WTC11 (cell line): ENCODE measurements at regions not wholly inside any gene's neighbourhood (a gene's known extent, or its start where the extent isn't known, plus 50 kb on each side); places are given as distances from the start of the nearest gene placed in this dataset.

ENCODE experiments used
- ATAC-seq: fragments of 200-7000 bp; cut with Tn5 transposase; 2 replicates; pipeline ENCODE4 v1.10.0; 2021; ENCODE audit warnings: mild to moderate bottlenecking, moderate library complexity
- CTCF ChIA-PET: fragments of 300-600 bp; sonication (Branson Sonifier 250); formaldehyde crosslinking; loops from one replicate; lab custom pipeline; 2021; ENCODE audit warnings: antibody characterized with exemption; lab: Charles Lee
- POLR2A ChIA-PET: fragments of 350-600 bp; sonication (Branson Sonifier 250); formaldehyde crosslinking; loops from one replicate; lab custom pipeline; 2021; ENCODE audit warnings: antibody characterized with exemption; lab: Charles Lee
- DNase-seq: peaks from one replicate; pipeline ENCODE4 v3.0.0; 2021; ENCODE audit warnings: low spot score
- H3K27ac Mint-ChIP-seq: 2 replicates; pipeline ENCODE4 v1.8.0; 2021; ENCODE audit warnings: mixed read lengths
- H3K27me3 Mint-ChIP-seq: 2 replicates; pipeline ENCODE4 v1.8.0; 2021; ENCODE audit warnings: low read depth, mild to moderate bottlenecking, moderate library complexity, mixed read lengths
- H3K36me3 Mint-ChIP-seq: 2 replicates; pipeline ENCODE4 v1.8.0; 2021; ENCODE audit warnings: mixed read lengths
- H3K4me1 Mint-ChIP-seq: 2 replicates; pipeline ENCODE4 v1.8.0; 2022; ENCODE audit warnings: mixed read lengths
- H3K4me3 Mint-ChIP-seq: 2 replicates; pipeline ENCODE4 v1.8.0; 2021; ENCODE audit warnings: mild to moderate bottlenecking, moderate library complexity, mixed read lengths
- H3K9me3 Mint-ChIP-seq: 2 replicates; pipeline ENCODE4 v1.8.0; 2021; ENCODE audit warnings: mixed read lengths
- CDX4 ChIP-seq: fragments of 250-450 bp; sonication (Bioruptor Pico); IDR thresholded peaks from 2 replicates; pipeline ENCODE4 v1.9.0; 2021; ENCODE audit warnings: moderate library complexity, mild to moderate bottlenecking, inconsistent platforms, borderline replicate concordance
- HMGA2 ChIP-seq: fragments of 250-450 bp; sonication (Bioruptor Pico); IDR thresholded peaks from 2 replicates; pipeline ENCODE4 v1.4.0; 2021; ENCODE audit warnings: mild to moderate bottlenecking, moderate library complexity
- IRF1 ChIP-seq: sonication (generic); formaldehyde crosslinking; IDR thresholded peaks from 2 replicates; pipeline ENCODE4 v1.8.0; 2023; ENCODE audit warnings: missing genetic modification reagents
- IRF2 ChIP-seq: sonication (generic); formaldehyde crosslinking; IDR thresholded peaks from 2 replicates; pipeline ENCODE4 v1.8.0; 2022; ENCODE audit warnings: low read depth, missing genetic modification reagents, borderline replicate concordance
- MYBL2 ChIP-seq: sonication (generic); formaldehyde crosslinking; IDR thresholded peaks from 2 replicates; pipeline ENCODE4 v1.8.1; 2023; ENCODE audit warnings: mild to moderate bottlenecking, moderate library complexity, missing genetic modification reagents
- NFATC4 ChIP-seq: fragments of 250-450 bp; sonication (Bioruptor Pico); IDR thresholded peaks from 2 replicates; pipeline ENCODE4 v1.9.0; 2021; ENCODE audit warnings: mild to moderate bottlenecking
- NR3C1 ChIP-seq: sonication (generic); formaldehyde crosslinking; conservative IDR thresholded peaks from 2 replicates; pipeline ENCODE4 v1.8.1; 2023; ENCODE audit warnings: low read depth, mild to moderate bottlenecking, missing genetic modification reagents
- SMAD4 ChIP-seq: sonication (generic); formaldehyde crosslinking; IDR thresholded peaks from 2 replicates; pipeline ENCODE4 v1.8.0; 2022; ENCODE audit warnings: mild to moderate bottlenecking, missing genetic modification reagents
- TCF7 ChIP-seq: sonication (generic); formaldehyde crosslinking; IDR thresholded peaks from 2 replicates; pipeline ENCODE4 v1.8.0; 2022; ENCODE audit warnings: mild to moderate bottlenecking, low read depth, missing genetic modification reagents, moderate library complexity
- TEAD1 ChIP-seq: sonication (generic); formaldehyde crosslinking; IDR thresholded peaks from 2 replicates; pipeline ENCODE4 v1.8.0; 2022; ENCODE audit warnings: mild to moderate bottlenecking, missing genetic modification reagents
- TEAD4 ChIP-seq: sonication (generic); formaldehyde crosslinking; IDR thresholded peaks from 2 replicates; pipeline ENCODE4 v1.8.0; 2022; ENCODE audit warnings: mild to moderate bottlenecking, missing genetic modification reagents
- USF2 ChIP-seq: sonication (generic); formaldehyde crosslinking; IDR thresholded peaks from 2 replicates; pipeline ENCODE4 v1.8.1; 2023; ENCODE audit warnings: mild to moderate bottlenecking, missing genetic modification reagents, moderate library complexity
- ZMAT4 ChIP-seq: fragments of 250-450 bp; sonication (Bioruptor Pico); IDR thresholded peaks from 2 replicates; pipeline ENCODE4 v1.9.0; 2021; ENCODE audit warnings: mild to moderate bottlenecking
- ZNF219 ChIP-seq: sonication (generic); formaldehyde crosslinking; IDR thresholded peaks from 2 replicates; pipeline ENCODE4 v1.8.0; 2023; ENCODE audit warnings: missing genetic modification reagents, mild to moderate bottlenecking, borderline replicate concordance
- ZNF232 ChIP-seq: sonication (generic); formaldehyde crosslinking; IDR thresholded peaks from 2 replicates; pipeline ENCODE4 v1.8.0; 2022; ENCODE audit warnings: mild to moderate bottlenecking, missing genetic modification reagents
- ZNF263 ChIP-seq: sonication (generic); formaldehyde crosslinking; IDR thresholded peaks from 2 replicates; pipeline ENCODE4 v1.8.1; 2022; ENCODE audit warnings: low read depth, mild to moderate bottlenecking, moderate library complexity, missing genetic modification reagents
- ZNF423 ChIP-seq: fragments of 250-450 bp; sonication (Bioruptor Pico); IDR thresholded peaks from 2 replicates; pipeline ENCODE4 v2.1.2; 2022; ENCODE audit warnings: mild to moderate bottlenecking, moderate library complexity
- TF ChIP-seq, protein P1 (sequence below): sonication (generic); formaldehyde crosslinking; IDR thresholded peaks from 2 replicates; pipeline ENCODE4 v1.8.1; 2022; ENCODE audit warnings: mild to moderate bottlenecking, moderate library complexity, missing genetic modification reagents
- TF ChIP-seq, protein P2 (sequence below): fragments of 250-450 bp; sonication (Bioruptor Pico); IDR thresholded peaks from 2 replicates; pipeline ENCODE4 v2.1.2; 2022; ENCODE audit warnings: mild to moderate bottlenecking, moderate library complexity
- TF ChIP-seq, protein P3 (sequence below): sonication (generic); formaldehyde crosslinking; IDR thresholded peaks from 2 replicates; pipeline ENCODE4 v1.8.0; 2022; ENCODE audit warnings: mild to moderate bottlenecking, missing genetic modification reagents

GRCh38 chr1:242839101-242839500, 314.6 kb upstream of the PLD5 start (continued):
- TF ChIP-seq NR3C1 (no peak), TEAD4 (no peak), ZNF263 (CRISPR knock-in tag) (no peak), IRF1 (CRISPR knock-in tag) (no peak), IRF2 (CRISPR knock-in tag) (no peak), TCF7 (CRISPR knock-in tag) (no peak), CDX4 (no peak), MYBL2 (CRISPR knock-in tag) (no peak), ZNF219 (CRISPR knock-in tag) (no peak)

DNA sequence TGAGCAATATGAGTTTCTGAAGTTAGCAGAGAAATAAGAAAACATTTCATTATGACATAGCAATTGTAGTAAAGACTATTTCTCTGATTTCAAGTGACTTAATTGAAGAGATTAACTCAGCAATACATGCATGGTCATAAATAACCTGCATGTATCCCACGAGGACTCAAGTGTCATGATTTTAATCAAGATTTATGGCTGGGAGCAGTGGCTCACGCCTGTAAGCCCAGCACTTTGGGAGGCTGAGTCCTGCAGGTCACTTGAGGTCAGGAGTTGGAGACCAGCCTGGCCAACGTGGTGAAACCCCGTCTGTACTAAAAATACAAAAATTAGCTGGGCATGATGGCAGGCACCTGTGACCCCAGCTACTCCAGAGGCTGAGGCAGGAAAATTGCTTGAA, 311.9 kb upstream of the PLD5 start:
- Mint-ChIP-seq H3K27me3 (no peaks in the 10 kb centered on the region), H3K36me3 (no peaks in the 10 kb centered on the region), H3K9me3 (peaks cover 8% of the 10 kb centered on the region), H3K4me3 (no peak overlapping the region), H3K4me1 (no peaks in the 10 kb centered on the region), H3K27ac (no peak overlapping the region)
- no peak for TF ChIP-seq ZMAT4 (CRISPR knock-in tag)
- TF ChIP-seq ZNF263 (CRISPR knock-in tag): no peak
- no peak for TF ChIP-seq USF2 (CRISPR knock-in tag)
- no peak for TF ChIP-seq NFATC4 (CRISPR knock-in tag)
- TF ChIP-seq, protein P1, sequence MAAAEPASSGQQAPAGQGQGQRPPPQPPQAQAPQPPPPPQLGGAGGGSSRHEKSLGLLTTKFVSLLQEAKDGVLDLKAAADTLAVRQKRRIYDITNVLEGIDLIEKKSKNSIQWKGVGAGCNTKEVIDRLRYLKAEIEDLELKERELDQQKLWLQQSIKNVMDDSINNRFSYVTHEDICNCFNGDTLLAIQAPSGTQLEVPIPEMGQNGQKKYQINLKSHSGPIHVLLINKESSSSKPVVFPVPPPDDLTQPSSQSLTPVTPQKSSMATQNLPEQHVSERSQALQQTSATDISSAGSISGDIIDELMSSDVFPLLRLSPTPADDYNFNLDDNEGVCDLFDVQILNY (CRISPR knock-in tag): no peak
- TF ChIP-seq, protein P2, sequence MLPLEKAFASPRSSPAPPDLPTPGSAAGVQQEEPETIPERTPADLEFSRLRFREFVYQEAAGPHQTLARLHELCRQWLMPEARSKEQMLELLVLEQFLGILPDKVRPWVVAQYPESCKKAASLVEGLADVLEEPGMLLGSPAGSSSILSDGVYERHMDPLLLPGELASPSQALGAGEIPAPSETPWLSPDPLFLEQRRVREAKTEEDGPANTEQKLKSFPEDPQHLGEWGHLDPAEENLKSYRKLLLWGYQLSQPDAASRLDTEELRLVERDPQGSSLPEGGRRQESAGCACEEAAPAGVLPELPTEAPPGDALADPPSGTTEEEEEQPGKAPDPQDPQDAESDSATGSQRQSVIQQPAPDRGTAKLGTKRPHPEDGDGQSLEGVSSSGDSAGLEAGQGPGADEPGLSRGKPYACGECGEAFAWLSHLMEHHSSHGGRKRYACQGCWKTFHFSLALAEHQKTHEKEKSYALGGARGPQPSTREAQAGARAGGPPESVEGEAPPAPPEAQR (CRISPR knock-in tag): no peak
- TF ChIP-seq SMAD4 (CRISPR knock-in tag): no peak
- no peak for TF ChIP-seq ZNF423 (CRISPR knock-in tag)
- TF ChIP-seq HMGA2 (CRISPR knock-in tag): no peak
- TF ChIP-seq ZNF219 (CRISPR knock-in tag): no peak
- TF ChIP-seq ZNF232 (CRISPR knock-in tag): no peak
- TF ChIP-seq, protein P3, sequence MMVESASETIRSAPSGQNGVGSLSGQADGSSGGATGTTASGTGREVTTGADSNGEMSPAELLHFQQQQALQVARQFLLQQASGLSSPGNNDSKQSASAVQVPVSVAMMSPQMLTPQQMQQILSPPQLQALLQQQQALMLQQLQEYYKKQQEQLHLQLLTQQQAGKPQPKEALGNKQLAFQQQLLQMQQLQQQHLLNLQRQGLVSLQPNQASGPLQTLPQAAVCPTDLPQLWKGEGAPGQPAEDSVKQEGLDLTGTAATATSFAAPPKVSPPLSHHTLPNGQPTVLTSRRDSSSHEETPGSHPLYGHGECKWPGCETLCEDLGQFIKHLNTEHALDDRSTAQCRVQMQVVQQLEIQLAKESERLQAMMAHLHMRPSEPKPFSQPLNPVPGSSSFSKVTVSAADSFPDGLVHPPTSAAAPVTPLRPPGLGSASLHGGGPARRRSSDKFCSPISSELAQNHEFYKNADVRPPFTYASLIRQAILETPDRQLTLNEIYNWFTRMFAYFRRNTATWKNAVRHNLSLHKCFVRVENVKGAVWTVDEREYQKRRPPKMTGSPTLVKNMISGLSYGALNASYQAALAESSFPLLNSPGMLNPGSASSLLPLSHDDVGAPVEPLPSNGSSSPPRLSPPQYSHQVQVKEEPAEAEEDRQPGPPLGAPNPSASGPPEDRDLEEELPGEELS (CRISPR knock-in tag): no peak
- no peak for TF ChIP-seq TCF7 (CRISPR knock-in tag)
- TF ChIP-seq TEAD1 (CRISPR knock-in tag): no peak
- no peak for ATAC-seq
- ChIA-PET CTCF (no interaction called here), POLR2A (no interaction called here)
- no peak for DNase-seq
